ENCODE measurements at regions not wholly inside any gene's neighbourhood (a gene's known extent, or its start where the extent isn't known, plus 50 kb on each side); places are given as distances from the start of the nearest gene placed in this dataset.

DNA sequence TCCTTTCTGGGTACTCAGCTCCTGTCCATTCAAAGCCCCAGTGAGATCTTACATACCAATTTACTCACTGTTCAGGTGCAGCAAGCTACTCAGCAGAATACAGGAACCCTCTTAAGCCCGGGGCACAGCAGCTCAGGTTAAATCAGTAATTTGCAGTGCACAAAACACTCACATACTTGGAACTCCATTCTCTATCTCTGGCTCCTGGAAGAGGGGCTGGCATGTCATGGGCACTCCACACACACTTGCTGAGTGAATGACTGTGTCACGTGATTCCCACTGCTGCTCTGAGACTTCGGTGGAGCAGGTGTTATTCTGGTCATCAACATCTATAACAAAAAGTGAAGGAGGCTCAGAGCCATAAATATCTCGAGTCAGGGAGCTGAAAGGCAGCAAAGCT lies 157.3 kb upstream of the BDNF start:
- POLR2A ChIA-PET, result no interaction called here
- SMC1A ChIA-PET (ENCODE audit: uncharacterized antibody, unreplicated experiment), result interaction anchor here (0.7 to 2.6 kb wide), 8 partner anchors 9 to 838 kb away, joined by 3 to 8 read pairs (median 4); no protein-coding TSS in a partner anchor

More for the DNA sequence above, 157.3 kb upstream of the BDNF start:
- Histone ChIP-seq H3K4me1 (ENCODE audit: control insufficient read depth, insufficient read depth, low read length) (no peaks in the 10 kb centered on the region), H2AFZ (ENCODE audit: control insufficient read depth, low read depth, low read length) (no peak overlapping the region), H3K4me3 (no peak overlapping the region), H3K27me3 (replicated peaks in 1 of 2; ENCODE audit: control insufficient read depth in 2 of 2, insufficient read depth in 2 of 2, low read length in 1 of 2) (no peaks in the 10 kb centered on the region), H3K9ac (ENCODE audit: control insufficient read depth, insufficient read depth, low read length) (no peak overlapping the region), H3K79me2 (ENCODE audit: control insufficient read depth, insufficient read depth, low read length) (no peaks in the 10 kb centered on the region), H3K4me2 (ENCODE audit: control insufficient read depth, insufficient read depth) (no peak overlapping the region), H3K27ac (ENCODE audit: control insufficient read depth, insufficient read depth) (no peak overlapping the region), H4K20me1 (ENCODE audit: control insufficient read depth, insufficient read depth) (no peaks in the 10 kb centered on the region), H3K9me3 (replicated peaks; ENCODE audit: control insufficient read depth, insufficient read depth, low read length) (no peaks in the 10 kb centered on the region), H3K36me3 (ENCODE audit: control insufficient read depth in 2 of 2, insufficient read depth in 2 of 2, low read length in 1 of 2) (no peaks in the 10 kb centered on the region)
- in situ Hi-C loops (cut with MboI), result no loop called here
- CTCF ChIA-PET, result interaction anchor here (0.7 to 3.3 kb wide), 5 partner anchors 8 to 158 kb away, joined by 3 to 13 read pairs (median 4); no protein-coding TSS in a partner anchor
- intact Hi-C loops (cut with micrococcal nuclease; ENCODE audit: unreplicated experiment), result no loop called here
- DNase-seq (ENCODE audit: low read depth, low spot score), result no peak
- FAIRE-seq, result no peak
- TF ChIP-seq USF1 (IDR thresholded peaks at IDR 0.05; ENCODE audit: borderline replicate concordance, extremely low read length, insufficient read depth, low read depth, low read length) (peak; percentile 25), RAD51 (IDR thresholded peaks at IDR 0.05) (peak; percentile 33; the same call in 1 of the 2 replicates)
- TF ChIP-seq, protein P1, sequence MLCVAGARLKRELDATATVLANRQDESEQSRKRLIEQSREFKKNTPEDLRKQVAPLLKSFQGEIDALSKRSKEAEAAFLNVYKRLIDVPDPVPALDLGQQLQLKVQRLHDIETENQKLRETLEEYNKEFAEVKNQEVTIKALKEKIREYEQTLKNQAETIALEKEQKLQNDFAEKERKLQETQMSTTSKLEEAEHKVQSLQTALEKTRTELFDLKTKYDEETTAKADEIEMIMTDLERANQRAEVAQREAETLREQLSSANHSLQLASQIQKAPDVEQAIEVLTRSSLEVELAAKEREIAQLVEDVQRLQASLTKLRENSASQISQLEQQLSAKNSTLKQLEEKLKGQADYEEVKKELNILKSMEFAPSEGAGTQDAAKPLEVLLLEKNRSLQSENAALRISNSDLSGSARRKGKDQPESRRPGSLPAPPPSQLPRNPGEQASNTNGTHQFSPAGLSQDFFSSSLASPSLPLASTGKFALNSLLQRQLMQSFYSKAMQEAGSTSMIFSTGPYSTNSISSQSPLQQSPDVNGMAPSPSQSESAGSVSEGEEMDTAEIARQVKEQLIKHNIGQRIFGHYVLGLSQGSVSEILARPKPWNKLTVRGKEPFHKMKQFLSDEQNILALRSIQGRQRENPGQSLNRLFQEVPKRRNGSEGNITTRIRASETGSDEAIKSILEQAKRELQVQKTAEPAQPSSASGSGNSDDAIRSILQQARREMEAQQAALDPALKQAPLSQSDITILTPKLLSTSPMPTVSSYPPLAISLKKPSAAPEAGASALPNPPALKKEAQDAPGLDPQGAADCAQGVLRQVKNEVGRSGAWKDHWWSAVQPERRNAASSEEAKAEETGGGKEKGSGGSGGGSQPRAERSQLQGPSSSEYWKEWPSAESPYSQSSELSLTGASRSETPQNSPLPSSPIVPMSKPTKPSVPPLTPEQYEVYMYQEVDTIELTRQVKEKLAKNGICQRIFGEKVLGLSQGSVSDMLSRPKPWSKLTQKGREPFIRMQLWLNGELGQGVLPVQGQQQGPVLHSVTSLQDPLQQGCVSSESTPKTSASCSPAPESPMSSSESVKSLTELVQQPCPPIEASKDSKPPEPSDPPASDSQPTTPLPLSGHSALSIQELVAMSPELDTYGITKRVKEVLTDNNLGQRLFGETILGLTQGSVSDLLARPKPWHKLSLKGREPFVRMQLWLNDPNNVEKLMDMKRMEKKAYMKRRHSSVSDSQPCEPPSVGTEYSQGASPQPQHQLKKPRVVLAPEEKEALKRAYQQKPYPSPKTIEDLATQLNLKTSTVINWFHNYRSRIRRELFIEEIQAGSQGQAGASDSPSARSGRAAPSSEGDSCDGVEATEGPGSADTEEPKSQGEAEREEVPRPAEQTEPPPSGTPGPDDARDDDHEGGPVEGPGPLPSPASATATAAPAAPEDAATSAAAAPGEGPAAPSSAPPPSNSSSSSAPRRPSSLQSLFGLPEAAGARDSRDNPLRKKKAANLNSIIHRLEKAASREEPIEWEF (IDR thresholded peaks at IDR 0.05; ENCODE audit: insufficient replicate concordance, low read depth, low read length), result no peak
- no TSS peak for BruUV-seq (replicated peaks)
- ATAC-seq, result peak; percentile 53
- RAD21 ChIA-PET (ENCODE audit: unreplicated experiment), result interaction anchor here (0.6 to 1.4 kb wide), 3 partner anchors 15 to 61 kb away, joined by 3 to 7 read pairs (median 5); no protein-coding TSS in a partner anchor
- 29% methylated on average over 4 of the region's 4 CpGs for WGBS (ENCODE audit: insufficient coverage, insufficient replicate concordance, low lambda C conversion rate, missing lambda C conversion rate)
